GM21515 (cell line): ENCODE measurements at regions not wholly inside any gene's neighbourhood (a gene's known extent, or its start where the extent isn't known, plus 50 kb on each side); places are given as distances from the start of the nearest gene placed in this dataset.
"Not testable (repeated sequence)": the region's sequence is repeated elsewhere in the genome, so short reads cannot be mapped to it uniquely, and the experiment has no call there.

Source experiments
- ATAC-seq: cut with Tn5 transposase; IDR thresholded peaks from one replicate; pipeline ENCODE4 v1.9.1; 2021; ENCODE audit not compliant: unreplicated experiment

- no peak for ATAC-seq
Observed at GRCh38 chr2:84223191-84223590, 235.9 kb downstream of the SUCLG1 start.

GRCh38 chr2:84221102-84221501, 238.0 kb downstream of the SUCLG1 start:
- ATAC-seq: not testable (repeated sequence)

- ATAC-seq: no peak
Observed at GRCh38 chr2:84217456-84217855, 241.6 kb downstream of the SUCLG1 start.

GRCh38 chr2:84214455-84214854, 244.6 kb downstream of the SUCLG1 start:
- no peak for ATAC-seq

GRCh38 chr2:84212611-84213314, 246.3 kb downstream of the SUCLG1 start:
- ATAC-seq: peak; percentile 86

- ATAC-seq: no peak
Observed at GRCh38 chr2:84209941-84210340, 249.1 kb downstream of the SUCLG1 start.

- ATAC-seq: no peak
Observed at GRCh38 chr2:84204995-84205394, 254.1 kb downstream of the SUCLG1 start.

- no peak for ATAC-seq
Observed at GRCh38 chr2:84202166-84202565, 256.9 kb downstream of the SUCLG1 start.

- ATAC-seq: no peak
Observed at GRCh38 chr2:84201158-84201557, 257.9 kb downstream of the SUCLG1 start.

GRCh38 chr2:84197901-84198300, 261.2 kb downstream of the SUCLG1 start:
- no peak for ATAC-seq

GRCh38 chr2:84194949-84195644, 264.0 kb downstream of the SUCLG1 start:
- ATAC-seq: no peak

GRCh38 chr2:84194181-84194580, 264.9 kb downstream of the SUCLG1 start:
- ATAC-seq: no peak

GRCh38 chr2:84187258-84187657, 271.8 kb downstream of the SUCLG1 start:
- ATAC-seq: no peak

GRCh38 chr2:84181927-84182326, 277.2 kb downstream of the SUCLG1 start:
- no peak for ATAC-seq

GRCh38 chr2:84177733-84178132, 281.3 kb downstream of the SUCLG1 start:
- no peak for ATAC-seq

GRCh38 chr2:84175970-84176369, 283.1 kb downstream of the SUCLG1 start:
- no peak for ATAC-seq

- no peak for ATAC-seq
Observed at GRCh38 chr2:84175340-84175739, 283.7 kb downstream of the SUCLG1 start.

- ATAC-seq: no peak
Observed at GRCh38 chr2:84173041-84173440, 286.0 kb downstream of the SUCLG1 start.

GRCh38 chr2:84170979-84171378, 288.1 kb downstream of the SUCLG1 start:
- ATAC-seq: no peak

- no peak for ATAC-seq
Observed at GRCh38 chr2:84169871-84170270, 289.2 kb downstream of the SUCLG1 start.

GRCh38 chr2:84168552-84168951, 290.5 kb downstream of the SUCLG1 start:
- ATAC-seq: not testable (repeated sequence)

GRCh38 chr2:84165256-84165655, 293.8 kb downstream of the SUCLG1 start:
- ATAC-seq: no peak

GRCh38 chr2:84160453-84160852, 298.6 kb downstream of the SUCLG1 start:
- ATAC-seq: no peak
